Breast epithelium (tissue), 4 donors: ENCODE measurements at regions not wholly inside any gene's neighbourhood (a gene's known extent, or its start where the extent isn't known, plus 50 kb on each side); places are given as distances from the start of the nearest gene placed in this dataset.
"Not testable (repeated sequence)": the region's sequence is repeated elsewhere in the genome, so short reads cannot be mapped to it uniquely, and the experiment has no call there.

Experiments
- DNase-seq, 2 donors: peaks; one replicate each; pipeline ENCODE4 v3.0.0-alpha.2; 2019; ENCODE audit warnings: low spot score in 2 of 2
- H3K27ac ChIP-seq, 2 donors: fragments of 200-600 bp; sonication (generic) in 1 of 2; one replicate each; pipeline ENCODE4 v1.5.1; 2016 to 2019; ENCODE audit warnings: mild to moderate bottlenecking in 1 of 2
- H3K27me3 ChIP-seq, 2 donors: fragments of 200-600 bp; sonication (generic) in 1 of 2; one replicate each; pipeline versions ENCODE4 v1.5.1 to v1.6.0; 2017 to 2019; ENCODE audit warnings: control low read depth in 1 of 2, mild to moderate bottlenecking in 1 of 2
- H3K36me3 ChIP-seq: fragments of 200-600 bp; one replicate; pipeline ENCODE4 v1.5.1; 2019
- H3K4me1 ChIP-seq, 2 donors: fragments of 200-600 bp; sonication (generic); one replicate each; pipeline ENCODE4 v1.5.1; 2016 to 2019; ENCODE audit warnings: control low read depth in 1 of 2
- H3K4me3 ChIP-seq, 3 donors: fragments of 200-600 bp; sonication (generic); 1 replicate in 2 of 3; 2 replicates in 1 of 3; pipeline ENCODE4 v1.5.1; 2016 to 2019; ENCODE audit warnings: mild to moderate bottlenecking in 3 of 3, moderate library complexity in 2 of 3
- H3K9me3 ChIP-seq, 2 donors: fragments of 200-600 bp; sonication (generic) in 1 of 2; one replicate each; pipeline ENCODE4 v1.5.1; 2016 to 2019; ENCODE audit warnings: control low read depth in 1 of 2
- POLR2A ChIP-seq: fragments of 450-650 bp; IDR thresholded peaks from one replicate; pipeline ENCODE4 v1.6.1; 2016; ENCODE audit warnings: antibody characterized with exemption, mild to moderate bottlenecking, moderate library complexity
- POLR2AphosphoS5 ChIP-seq, 3 donors: sonication (generic); formaldehyde crosslinking; IDR thresholded peaks; one replicate each; pipeline ENCODE4 v1.6.1; 2017; ENCODE audit warnings: antibody characterized with exemption in 3 of 3
- intact Hi-C: fragments of 100-400 bp; cut with DNase I; formaldehyde crosslinking; loops from one replicate; pipeline ENCODE4 v1.15.1; 2023; ENCODE audit warnings: low total_unique reads
- TF ChIP-seq, protein P1 (sequence below), 3 donors: fragments of 450-650 bp; IDR thresholded peaks; one replicate each; pipeline ENCODE4 v1.5.1; 2016 to 2017; ENCODE audit warnings: antibody characterized with exemption in 3 of 3, mild to moderate bottlenecking in 3 of 3, moderate library complexity in 3 of 3

DNA sequence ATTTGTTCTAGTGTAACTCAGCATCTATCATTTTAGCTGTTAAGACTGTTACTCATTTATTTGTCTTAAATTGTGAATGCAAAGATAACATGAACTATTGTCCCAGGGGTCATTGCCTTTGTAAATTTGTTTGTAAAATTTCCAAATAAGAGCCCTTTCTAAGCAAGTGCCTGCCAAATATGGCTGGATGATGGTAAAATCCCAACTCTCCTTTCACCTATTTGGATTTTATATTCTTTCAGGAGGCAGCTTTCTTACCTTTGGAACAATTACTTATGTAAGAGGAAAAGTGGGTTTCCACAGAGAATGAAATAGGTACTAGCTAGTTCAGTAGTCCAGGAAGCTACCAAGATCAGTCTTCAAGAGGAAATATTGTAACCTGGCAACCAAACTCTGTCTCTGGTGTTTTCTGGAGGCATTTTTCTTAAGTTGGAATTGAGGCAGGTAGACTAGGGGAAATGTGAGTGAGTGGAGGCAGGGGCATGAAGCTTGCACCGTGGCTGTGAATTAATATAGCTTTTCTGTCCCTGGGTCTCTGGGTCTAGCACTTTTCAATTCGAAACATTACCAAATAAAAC lies 88.5 kb upstream of the XIST start:
- no peak overlapping the region for H3K4me3 ChIP-seq
- H3K36me3 ChIP-seq, result no peaks in the 10 kb centered on the region
- DNase-seq, result no peak
- H3K9me3 ChIP-seq, result no peaks in the 10 kb centered on the region
- TF ChIP-seq, protein P1, sequence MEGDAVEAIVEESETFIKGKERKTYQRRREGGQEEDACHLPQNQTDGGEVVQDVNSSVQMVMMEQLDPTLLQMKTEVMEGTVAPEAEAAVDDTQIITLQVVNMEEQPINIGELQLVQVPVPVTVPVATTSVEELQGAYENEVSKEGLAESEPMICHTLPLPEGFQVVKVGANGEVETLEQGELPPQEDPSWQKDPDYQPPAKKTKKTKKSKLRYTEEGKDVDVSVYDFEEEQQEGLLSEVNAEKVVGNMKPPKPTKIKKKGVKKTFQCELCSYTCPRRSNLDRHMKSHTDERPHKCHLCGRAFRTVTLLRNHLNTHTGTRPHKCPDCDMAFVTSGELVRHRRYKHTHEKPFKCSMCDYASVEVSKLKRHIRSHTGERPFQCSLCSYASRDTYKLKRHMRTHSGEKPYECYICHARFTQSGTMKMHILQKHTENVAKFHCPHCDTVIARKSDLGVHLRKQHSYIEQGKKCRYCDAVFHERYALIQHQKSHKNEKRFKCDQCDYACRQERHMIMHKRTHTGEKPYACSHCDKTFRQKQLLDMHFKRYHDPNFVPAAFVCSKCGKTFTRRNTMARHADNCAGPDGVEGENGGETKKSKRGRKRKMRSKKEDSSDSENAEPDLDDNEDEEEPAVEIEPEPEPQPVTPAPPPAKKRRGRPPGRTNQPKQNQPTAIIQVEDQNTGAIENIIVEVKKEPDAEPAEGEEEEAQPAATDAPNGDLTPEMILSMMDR (IDR thresholded peaks at IDR 0.05), result no peak
- TF ChIP-seq POLR2A (no peak), POLR2AphosphoS5 (IDR thresholded peaks at IDR 0.05) (no peak)
- no peaks in the 10 kb centered on the region for H3K27me3 ChIP-seq
- H3K4me1 ChIP-seq, result no peaks in the 10 kb centered on the region
- no peak overlapping the region for H3K27ac ChIP-seq
- intact Hi-C loops, result no loop called here

DNA sequence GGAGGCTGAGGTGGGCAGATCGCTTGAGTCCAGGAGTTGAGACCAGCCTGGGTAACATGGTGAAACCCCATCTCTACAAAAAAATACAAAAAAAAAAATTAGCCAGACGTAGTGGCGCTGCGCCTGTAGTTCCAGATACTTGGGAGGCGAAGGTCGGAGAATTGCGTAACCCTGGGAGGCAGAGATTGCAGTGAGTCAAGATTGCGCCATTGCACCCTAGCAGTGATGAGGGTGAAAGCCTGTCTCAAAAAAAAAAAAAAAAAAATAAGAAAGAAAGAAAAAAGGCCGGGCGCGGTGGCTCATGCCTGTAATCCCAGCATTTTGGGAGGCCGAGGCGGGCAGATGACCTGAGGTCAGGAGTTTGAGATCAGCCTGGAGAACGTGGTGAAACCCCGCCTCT lies 85.3 kb upstream of the XIST start:
- H3K27ac ChIP-seq, H3K27me3 ChIP-seq, H3K9me3 ChIP-seq, H3K4me1 ChIP-seq, H3K36me3 ChIP-seq, DNase-seq, H3K4me3 ChIP-seq, intact Hi-C loops: not testable (repeated sequence)

- intact Hi-C loops, result no loop called here
- no peak for DNase-seq
These were observed 80.0 kb upstream of the XIST start for GRCh38 chrX:73932522-73932921.

GRCh38 chrX:73930300-73930699 lies 77.8 kb upstream of the XIST start:
- peaks cover 0 to 11% of the 10 kb centered on the region in 2 donors for H3K27me3 ChIP-seq
- intact Hi-C loops, result no loop called here
- no peaks in the 10 kb centered on the region for H3K36me3 ChIP-seq
- DNase-seq, result no peak
- H3K4me3 ChIP-seq, result no peak overlapping the region
- H3K9me3 ChIP-seq, result peaks cover 0 to 12% of the 10 kb centered on the region in 2 donors
- H3K27ac ChIP-seq, result no peak overlapping the region
- no peaks in the 10 kb centered on the region for H3K4me1 ChIP-seq
- TF ChIP-seq POLR2AphosphoS5 (IDR thresholded peaks at IDR 0.05), result no peak
- TF ChIP-seq, protein P1 (IDR thresholded peaks at IDR 0.05), result no peak
- TF ChIP-seq POLR2A, result no peak

More at GRCh38 chrX:73932522-73932921, 80.0 kb upstream of the XIST start:
- no peaks in the 10 kb centered on the region for H3K36me3 ChIP-seq
- TF ChIP-seq POLR2A, result no peak
- no peak for TF ChIP-seq POLR2AphosphoS5 (IDR thresholded peaks at IDR 0.05)
- TF ChIP-seq, protein P1 (IDR thresholded peaks at IDR 0.05), result no peak
- H3K27me3 ChIP-seq, result peaks cover 0 to 11% of the 10 kb centered on the region in 2 donors
- H3K4me3 ChIP-seq, result no peak overlapping the region
- H3K27ac ChIP-seq, result no peak overlapping the region
- H3K9me3 ChIP-seq, result peaks cover 0 to 12% of the 10 kb centered on the region in 2 donors
- H3K4me1 ChIP-seq, result no peaks in the 10 kb centered on the region

DNA sequence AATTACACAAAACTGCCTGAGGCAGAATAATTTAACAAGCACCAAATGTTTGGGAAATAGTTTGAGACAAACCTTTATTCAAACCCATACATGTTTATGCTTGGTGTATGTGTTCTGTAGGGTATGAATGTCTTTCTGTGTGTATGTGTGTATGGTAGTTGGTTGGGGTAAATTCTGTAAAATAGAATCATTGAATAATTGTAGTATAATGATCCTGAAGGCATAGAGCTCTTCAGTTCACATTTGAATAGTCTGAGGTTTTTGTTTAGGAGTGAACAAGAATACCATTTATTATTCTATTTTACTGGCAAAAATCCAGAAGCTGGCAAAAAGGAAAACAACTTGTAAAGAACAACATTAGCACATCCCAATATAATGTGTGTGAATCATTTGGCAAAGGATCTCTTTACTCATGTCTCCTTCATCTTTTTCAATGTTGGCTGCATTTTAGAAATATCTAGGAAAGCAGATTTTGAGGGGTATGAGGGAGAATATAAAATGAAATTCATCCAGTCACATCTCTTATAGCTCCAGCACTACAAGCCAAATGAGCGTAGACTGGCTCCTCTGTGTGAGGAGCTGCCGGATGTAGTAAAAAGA lies 70.4 kb upstream of the XIST start:
- H3K27me3 ChIP-seq, result no peaks in the 10 kb centered on the region
- H3K27ac ChIP-seq, result no peak overlapping the region
- no peak for DNase-seq
- H3K4me1 ChIP-seq, result no peaks in the 10 kb centered on the region
- H3K4me3 ChIP-seq, result no peak overlapping the region
- no peak for TF ChIP-seq POLR2AphosphoS5 (IDR thresholded peaks at IDR 0.05)
- TF ChIP-seq, protein P1 (IDR thresholded peaks at IDR 0.05), result no peak
- TF ChIP-seq POLR2A, result no peak
- no peaks in the 10 kb centered on the region for H3K36me3 ChIP-seq
- intact Hi-C loops, result no loop called here
- no peaks in the 10 kb centered on the region for H3K9me3 ChIP-seq
